ENCODE measurements at regions not wholly inside any gene's neighbourhood (a gene's known extent, or its start where the extent isn't known, plus 50 kb on each side); places are given as distances from the start of the nearest gene placed in this dataset.

GRCh38 chr11:45394294-45395085, 108.3 kb upstream of the SYT13 start:
- ChIA-PET POLR2A (ENCODE audit: unreplicated experiment) (no interaction called here), CTCF (interaction anchor here (1.9 kb wide), 1 partner anchor 23 kb away, joined by 4 read pairs; no protein-coding TSS in a partner anchor)
- H2AK9ac ChIP-seq (replicated peaks; ENCODE audit: low read depth, low read length, poor library complexity) = no peak overlapping the region
- dilution Hi-C loops (cut with HindIII; ENCODE audit: low sequenced_read_pairs, unreplicated experiment) = no loop called here
- no CpG with 5 or more reads among the region's 8 CpGs for WGBS, 2 experiments (ENCODE audit: extremely low coverage in 2 of 2, insufficient read length in 1 of 2)
- H2BK120ac ChIP-seq (ENCODE audit: low read depth, low read length) = no peak overlapping the region
- H2AK5ac ChIP-seq (ENCODE audit: low read depth, low read length) = no peak overlapping the region
- H2BK20ac ChIP-seq (ENCODE audit: low read depth, low read length) = no peak overlapping the region
- no peaks in the 10 kb centered on the region for H3K4me1 ChIP-seq (ENCODE audit: control insufficient read depth, insufficient read depth, low read length)
- no peak overlapping the region for H2BK5ac ChIP-seq (ENCODE audit: low read depth, low read length, poor library complexity, severe bottlenecking)
- in situ Hi-C loops (cut with MboI; ENCODE audit: low sequenced_read_pairs) = no loop called here
- no peak overlapping the region for H3K27ac ChIP-seq (ENCODE audit: insufficient read depth, low read length)
- H3K36me3 ChIP-seq (ENCODE audit: control insufficient read depth, insufficient read depth, low read length) = no peaks in the 10 kb centered on the region
- no peak overlapping the region for H4K5ac ChIP-seq (ENCODE audit: low read depth, low read length)
- no peak overlapping the region for H4K91ac ChIP-seq (ENCODE audit: insufficient read depth, low read depth, low read length)
- no peak overlapping the region for H3K18ac ChIP-seq (ENCODE audit: low read depth, low read length)
- H2AFZ ChIP-seq (replicated peaks; ENCODE audit: low read length, poor library complexity) = no peak overlapping the region
- ATAC-seq (ENCODE audit: low read depth) = no peak
- no peak overlapping the region for H3K9ac ChIP-seq (ENCODE audit: low read depth, low read length)
- no peaks in the 10 kb centered on the region for H3K9me3 ChIP-seq (ENCODE audit: control insufficient read depth, insufficient read depth, low read length)
- TF ChIP-seq CHD1 (IDR thresholded peaks at IDR 0.05; ENCODE audit: low read depth, low read length) (no peak), MXI1 (IDR thresholded peaks at IDR 0.05; ENCODE audit: borderline replicate concordance, low read depth, low read length) (no peak), CEBPB (IDR thresholded peaks at IDR 0.05; ENCODE audit: low read depth, low read length) (no peak), BHLHE40 (IDR thresholded peaks at IDR 0.05; ENCODE audit: low read depth, low read length) (no peak), ELK1 (IDR thresholded peaks at IDR 0.05; ENCODE audit: borderline replicate concordance, low read depth, low read length) (no peak), MAZ (IDR thresholded peaks at IDR 0.05; ENCODE audit: borderline replicate concordance, low read depth, low read length) (no peak), POLR2A (IDR thresholded peaks at IDR 0.05; ENCODE audit: low read depth, low read length) (no peak), CTCF (conservative IDR thresholded peaks at IDR 0.05; ENCODE audit: low read depth, low read length) (no peak), RFX5 (IDR thresholded peaks at IDR 0.05; ENCODE audit: low read depth, low read length) (no peak), MAFK (IDR thresholded peaks at IDR 0.05; ENCODE audit: low read depth, low read length) (no peak), SMC3 (IDR thresholded peaks at IDR 0.05; ENCODE audit: low read depth, low read length) (no peak)
- peaks cover 10% of the 10 kb centered on the region for H3K27me3 ChIP-seq (ENCODE audit: control insufficient read depth, insufficient read depth, low read length)
- H3K79me1 ChIP-seq (ENCODE audit: low read depth in 1 of 2, low read length in 2 of 2) = no peaks in the 10 kb centered on the region
- no peak overlapping the region for H4K8ac ChIP-seq (ENCODE audit: low read depth in 2 of 2, low read length in 2 of 2)
- H2BK15ac ChIP-seq (ENCODE audit: low read depth, low read length) = no peak overlapping the region
- H3K56ac ChIP-seq (ENCODE audit: extremely low read depth, insufficient read depth, low read length) = no peak overlapping the region
- H3K4me3 ChIP-seq (ENCODE audit: insufficient read depth, low read depth, low read length) = no peak overlapping the region
- no peak overlapping the region for H3K14ac ChIP-seq (replicated peaks; ENCODE audit: low read depth, low read length)
- no peak overlapping the region for H3K23ac ChIP-seq (ENCODE audit: low read depth, low read length)
- no peak for DNase-seq
- no peaks in the 10 kb centered on the region for H4K20me1 ChIP-seq (ENCODE audit: insufficient read depth, low read length)
- no peak overlapping the region for H3K4ac ChIP-seq (ENCODE audit: low read depth, low read length)
- intact Hi-C loops (cut with micrococcal nuclease) = no loop called here
- no TSS peak for BruUV-seq (replicated peaks)
- no peaks in the 10 kb centered on the region for H3K9me1 ChIP-seq (ENCODE audit: insufficient read depth, low read length)
- H3K4me2 ChIP-seq (ENCODE audit: low read depth, low read length) = no peak overlapping the region

All from IMR-90 (cell line).